Cardiac fibroblast (primary cell): ENCODE measurements at regions not wholly inside any gene's neighbourhood (a gene's known extent, or its start where the extent isn't known, plus 50 kb on each side); places are given as distances from the start of the nearest gene placed in this dataset.
A peak's percentile ranks its signal among the peaks of the same experiment; 100 is the strongest.

Source experiments
- DNase-seq, 2 donors: peaks; one replicate each; pipeline versions ENCODE4 v3.0.0 to v3.0.0-alpha.2; 2010; ENCODE audit warnings: low read depth in 2 of 2
- H3K4me3 ChIP-seq, 2 donors: replicated peaks in 1 of 2; 1 replicate in 1 of 2; 2 replicates in 1 of 2; pipeline ENCODE4 v1.5.1; 2011; ENCODE audit warnings: low read depth in 2 of 2, low read length in 2 of 2, mild to moderate bottlenecking in 2 of 2, moderate library complexity in 1 of 2
- CTCF ChIP-seq: IDR thresholded peaks from one replicate; pipeline ENCODE4 v1.5.1; 2011; ENCODE audit warnings: low read depth, mild to moderate bottlenecking, low read length, inconsistent platforms

- TF ChIP-seq CTCF = no peak
Measured at GRCh38 chr12:124184456-124184855, 110.4 kb upstream of the RFLNA start.

DNA sequence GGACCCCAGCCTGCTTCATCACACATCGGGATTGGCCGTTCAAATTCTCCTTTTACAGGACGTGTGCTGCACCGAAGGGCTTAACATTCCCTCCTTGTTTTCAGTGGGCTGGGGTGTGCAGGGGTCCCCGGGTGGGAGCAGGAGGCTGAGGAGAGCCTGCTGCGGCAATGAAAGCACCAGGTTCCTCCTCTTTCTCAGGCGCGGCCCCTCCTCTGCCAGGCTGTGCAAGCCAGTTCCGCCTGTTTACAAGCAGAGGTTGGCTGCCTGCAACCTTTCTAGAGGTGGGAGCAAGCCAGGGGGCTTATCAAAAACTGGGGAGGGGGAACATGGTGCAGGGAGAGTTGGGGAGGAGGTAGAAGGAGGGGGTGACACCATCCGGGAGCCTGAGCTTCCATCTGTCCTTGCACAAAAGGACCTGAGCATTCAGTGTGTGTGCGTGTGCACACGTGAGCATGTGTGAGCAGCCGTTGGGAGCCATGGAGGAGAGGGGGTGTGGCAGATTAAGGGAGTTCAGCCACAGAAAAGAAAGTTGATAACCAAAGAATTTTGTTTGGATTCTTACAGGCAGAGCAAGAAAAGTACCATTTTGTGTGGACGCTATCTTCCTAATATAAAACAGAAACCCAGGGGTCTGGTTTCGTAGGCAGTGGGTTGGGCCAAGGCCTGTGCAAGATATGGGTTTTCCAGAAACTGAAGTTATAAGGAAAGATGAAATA is 108.8 kb upstream of the RFLNA start:
- H3K4me3 ChIP-seq = no peak overlapping the region
- TF ChIP-seq CTCF = no peak
- no peak for DNase-seq

More at GRCh38 chr12:124184456-124184855, 110.4 kb upstream of the RFLNA start:
- H3K4me3 ChIP-seq = no peak overlapping the region
- no peak for DNase-seq

- no peak for DNase-seq
- TF ChIP-seq CTCF = no peak
- no peak overlapping the region for H3K4me3 ChIP-seq
Measured at GRCh38 chr12:124188084-124188483, 106.8 kb upstream of the RFLNA start.

DNA sequence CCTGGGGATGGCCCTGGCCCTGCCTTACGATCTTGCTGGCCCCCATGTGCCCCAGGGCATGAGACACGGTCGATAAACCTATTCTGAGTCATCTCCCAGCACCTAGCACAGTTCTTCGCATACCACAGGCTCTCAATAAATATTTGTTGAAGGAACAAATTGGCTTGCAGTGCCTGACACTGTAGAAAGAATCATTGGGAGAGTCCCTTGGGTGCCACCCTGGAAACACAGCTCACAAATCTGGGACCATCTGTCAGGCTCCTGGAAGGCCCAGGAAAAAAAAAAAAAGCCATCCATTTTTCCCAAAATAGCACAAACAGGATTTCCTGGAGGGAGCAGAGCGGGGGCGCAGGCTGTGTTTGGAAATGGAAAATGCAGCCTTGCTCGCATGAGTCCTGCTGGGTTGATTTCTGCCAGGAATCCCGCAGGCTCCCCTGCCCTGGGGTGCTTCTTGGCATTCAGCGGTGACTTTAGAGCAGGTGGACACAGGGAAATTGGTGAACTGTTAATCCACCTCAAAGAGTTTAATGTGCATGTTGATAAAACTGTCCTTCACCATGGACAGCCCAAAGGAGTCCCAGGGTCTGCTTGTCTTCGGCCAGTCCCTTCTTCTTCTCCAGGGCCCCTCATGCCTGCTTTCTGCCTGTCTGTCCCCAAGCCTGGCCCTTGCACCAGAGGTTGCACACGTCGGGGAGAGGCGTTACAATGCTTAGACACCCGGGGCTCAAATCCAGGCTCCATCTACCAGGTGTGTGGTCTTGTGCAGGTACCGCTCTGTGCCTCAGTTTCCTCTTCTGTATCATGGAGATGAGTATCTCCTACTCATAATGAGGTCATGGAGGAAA is 106.1 kb upstream of the RFLNA start:
- DNase-seq = peak; percentile 10 to 36
- no peak for TF ChIP-seq CTCF
- H3K4me3 ChIP-seq = no peak overlapping the region

DNA sequence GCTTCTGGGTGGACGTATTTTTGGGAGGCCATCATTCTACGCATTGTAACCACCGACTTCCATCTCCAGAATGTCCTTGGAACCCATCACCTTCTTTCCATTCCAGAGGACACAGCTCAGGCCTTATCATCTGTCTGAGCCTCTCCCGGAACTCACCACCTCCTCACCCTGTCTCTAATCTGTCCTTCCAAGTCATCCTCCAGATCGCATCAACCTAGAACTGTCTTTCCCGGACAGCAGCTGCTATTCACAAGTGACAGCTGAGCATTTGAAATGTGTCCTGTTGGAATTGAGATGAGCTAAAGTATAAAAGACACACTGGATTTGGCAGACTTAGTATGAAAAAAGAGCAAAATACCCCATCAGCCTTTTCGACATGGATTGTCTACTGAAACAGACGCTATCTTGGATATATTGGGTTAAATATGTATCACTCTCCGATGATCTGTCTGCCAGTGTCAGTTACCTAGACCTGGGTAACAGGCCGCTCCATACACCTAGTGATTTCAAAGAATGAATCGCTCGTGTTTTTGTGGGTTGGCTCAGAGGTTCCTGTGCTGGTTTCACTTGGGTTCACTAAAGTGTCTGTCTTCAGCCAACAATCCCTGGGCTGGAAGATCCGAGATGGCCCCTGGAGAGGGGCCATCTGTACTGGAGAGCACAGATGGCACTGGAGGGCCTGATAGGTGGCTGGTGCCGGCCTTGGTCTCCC is 104.4 kb upstream of the RFLNA start:
- no peak for DNase-seq
- TF ChIP-seq CTCF = no peak
- no peak overlapping the region for H3K4me3 ChIP-seq

- TF ChIP-seq CTCF = no peak
- H3K4me3 ChIP-seq = no peak overlapping the region
- peak; percentile 13 to 22 for DNase-seq
Measured at GRCh38 chr12:124191024-124191359, 103.9 kb upstream of the RFLNA start.
